CD4-positive, CD25-positive, alpha-beta regulatory T cell (primary cell): ENCODE measurements at regions not wholly inside any gene's neighbourhood (a gene's known extent, or its start where the extent isn't known, plus 50 kb on each side); places are given as distances from the start of the nearest gene placed in this dataset.
"Not testable (repeated sequence)": the region's sequence is repeated elsewhere in the genome, so short reads cannot be mapped to it uniquely, and the experiment has no call there.

Experiments
- ATAC-seq, 2 donors: fragments of 150-1000 bp; cut with Tn5 transposase; one replicate each; pipeline ENCODE4 v1.10.0; 2021; ENCODE audit warnings: low read depth in 2 of 2, moderate number of reproducible peaks in 2 of 2, moderate library complexity in 1 of 2
- DNase-seq, 3 donors: peaks; one replicate each; pipeline versions ENCODE4 v3.0.0 to v3.0.0-alpha.2; 2012 to 2022; ENCODE audit warnings: mixed read lengths in 1 of 3
- H3K27ac ChIP-seq: one replicate; pipeline ENCODE4 v1.7.0; 2013; ENCODE audit warnings: mild to moderate bottlenecking, low read length; ENCODE audit not compliant: insufficient read depth, poor library complexity, severe bottlenecking
- H3K27me3 ChIP-seq: one replicate; pipeline ENCODE4 v1.7.0; 2013; ENCODE audit warnings: low read length; ENCODE audit not compliant: control insufficient read depth, insufficient read depth
- H3K36me3 ChIP-seq: one replicate; pipeline ENCODE4 v1.7.0; 2013; ENCODE audit warnings: mild to moderate bottlenecking, low read length, moderate library complexity; ENCODE audit not compliant: control insufficient read depth, insufficient read depth
- H3K4me1 ChIP-seq: 2 replicates; pipeline ENCODE4 v1.7.0; 2013; ENCODE audit warnings: mild to moderate bottlenecking, low read length; ENCODE audit not compliant: insufficient read depth, control insufficient read depth, poor library complexity, severe bottlenecking
- H3K4me3 ChIP-seq: one replicate; pipeline ENCODE4 v1.7.0; 2013; ENCODE audit warnings: low read depth, mild to moderate bottlenecking, low read length, moderate library complexity
- H3K9me3 ChIP-seq, 2 experiments: 1 replicate in 1 of 2; 2 replicates in 1 of 2; pipeline ENCODE4 v1.7.0; 2013; ENCODE audit warnings: low read length in 2 of 2, mild to moderate bottlenecking in 1 of 2, moderate library complexity in 1 of 2; ENCODE audit not compliant: control insufficient read depth in 2 of 2
- H3K27ac Mint-ChIP-seq, 3 donors: one replicate each; pipeline ENCODE4 v1.8.0; 2020 to 2022; ENCODE audit warnings: mild to moderate bottlenecking in 3 of 3, mixed read lengths in 3 of 3, moderate library complexity in 2 of 3
- H3K27me3 Mint-ChIP-seq: one replicate; pipeline ENCODE4 v1.8.0; 2022; ENCODE audit warnings: mild to moderate bottlenecking, mixed read lengths
- H3K36me3 Mint-ChIP-seq: one replicate; pipeline ENCODE4 v1.8.0; 2020; ENCODE audit warnings: mixed read lengths
- H3K4me1 Mint-ChIP-seq, 4 donors: one replicate each; pipeline ENCODE4 v1.8.0; 2020 to 2022; ENCODE audit warnings: mixed read lengths in 4 of 4, mild to moderate bottlenecking in 1 of 4
- H3K4me3 Mint-ChIP-seq, 4 donors: one replicate each; pipeline ENCODE4 v1.8.0; 2020 to 2022; ENCODE audit warnings: mild to moderate bottlenecking in 4 of 4, mixed read lengths in 4 of 4, moderate library complexity in 3 of 4
- H3K9me3 Mint-ChIP-seq, 7 donors: one replicate each; pipeline ENCODE4 v1.8.0; 2020 to 2022; ENCODE audit warnings: mixed read lengths in 7 of 7, mild to moderate bottlenecking in 3 of 7, moderate library complexity in 2 of 7

DNA sequence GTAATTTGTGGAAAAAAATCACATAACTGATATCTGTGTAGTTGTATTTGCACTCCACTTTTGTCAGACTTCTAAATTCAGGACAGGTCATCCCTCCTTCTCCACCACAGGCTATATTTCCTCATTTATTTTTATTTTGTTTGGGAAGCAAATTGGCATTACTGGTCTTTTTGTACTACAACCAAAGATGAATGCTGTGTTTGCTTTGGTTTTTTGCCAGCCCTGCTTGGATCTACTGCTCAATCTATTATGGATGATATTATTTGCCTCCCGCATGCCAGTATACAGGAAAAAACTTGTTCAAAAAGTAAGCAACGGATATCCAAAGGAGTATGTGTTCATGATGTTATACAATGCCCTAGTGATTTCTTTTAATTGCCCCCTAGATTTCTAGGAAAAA, 948.8 kb downstream of the TRHDE start:
- no peaks in the 10 kb centered on the region for H3K36me3 Mint-ChIP-seq
- H3K27ac Mint-ChIP-seq: no peak overlapping the region
- Histone ChIP-seq H3K4me1 (no peaks in the 10 kb centered on the region), H3K27me3 (no peaks in the 10 kb centered on the region), H3K4me3 (no peak overlapping the region), H3K36me3 (no peaks in the 10 kb centered on the region), H3K9me3 (peaks cover 4% of the 10 kb centered on the region in 2 experiments), H3K27ac (no peak overlapping the region)
- ATAC-seq (no peak), DNase-seq (no peak)
- no peaks in the 10 kb centered on the region for H3K4me1 Mint-ChIP-seq
- H3K4me3 Mint-ChIP-seq: no peak overlapping the region
- peaks cover 0 to 12% (median 4%) of the 10 kb centered on the region in 7 donors for H3K9me3 Mint-ChIP-seq
- H3K27me3 Mint-ChIP-seq: no peaks in the 10 kb centered on the region

DNA sequence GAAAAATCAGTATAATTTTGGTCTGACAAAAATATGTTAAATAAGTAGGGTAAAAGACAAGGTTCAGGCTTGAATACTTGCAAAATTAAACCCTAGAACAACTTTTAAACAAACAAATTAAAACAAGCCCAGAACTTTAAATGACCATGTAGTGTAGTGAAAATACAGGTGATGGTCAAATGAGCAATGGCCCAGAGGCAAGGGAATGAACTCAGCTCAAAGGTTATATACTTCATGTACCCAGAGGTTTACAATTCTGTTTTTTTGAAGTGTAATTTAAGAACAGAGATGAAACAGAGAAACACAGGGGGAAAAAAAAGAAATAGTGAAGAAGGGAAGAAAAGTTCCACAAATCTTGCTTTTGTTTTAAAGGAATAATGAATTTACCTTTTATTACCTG, 949.2 kb downstream of the TRHDE start:
- H3K36me3 ChIP-seq: no peaks in the 10 kb centered on the region
- no peaks in the 10 kb centered on the region for H3K27me3 Mint-ChIP-seq
- H3K27me3 ChIP-seq: no peaks in the 10 kb centered on the region
- H3K4me1 Mint-ChIP-seq: no peaks in the 10 kb centered on the region
- peaks cover 4% of the 10 kb centered on the region in 2 experiments for H3K9me3 ChIP-seq
- no peaks in the 10 kb centered on the region for H3K36me3 Mint-ChIP-seq
- H3K27ac ChIP-seq: no peak overlapping the region
- DNase-seq (no peak), ATAC-seq (no peak)
- H3K27ac Mint-ChIP-seq: no peak overlapping the region
- H3K4me1 ChIP-seq: no peaks in the 10 kb centered on the region
- no peak overlapping the region for H3K4me3 ChIP-seq
- H3K4me3 Mint-ChIP-seq: no peak overlapping the region
- H3K9me3 Mint-ChIP-seq: peaks cover 0 to 9% (median 4%) of the 10 kb centered on the region in 7 donors

DNA sequence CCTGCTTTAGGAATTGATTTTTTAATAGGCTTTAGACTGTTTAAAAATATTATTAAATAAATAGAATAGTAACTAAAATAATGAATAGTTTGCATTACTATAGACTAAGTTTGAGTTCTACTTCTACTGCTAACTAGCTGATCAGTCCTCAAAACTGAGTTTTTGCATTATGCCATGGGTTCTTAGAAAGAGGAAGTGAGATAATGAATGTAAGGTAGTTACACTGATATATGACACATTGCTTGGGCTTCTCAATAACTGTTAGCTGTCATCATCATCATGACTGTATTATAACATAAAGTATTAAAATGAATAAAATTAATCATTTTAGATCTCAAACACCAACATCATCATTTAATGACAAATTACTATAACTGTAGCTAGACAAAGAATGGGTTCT, 949.7 kb downstream of the TRHDE start:
- H3K36me3 Mint-ChIP-seq: no peaks in the 10 kb centered on the region
- no peaks in the 10 kb centered on the region for H3K4me1 Mint-ChIP-seq

DNA sequence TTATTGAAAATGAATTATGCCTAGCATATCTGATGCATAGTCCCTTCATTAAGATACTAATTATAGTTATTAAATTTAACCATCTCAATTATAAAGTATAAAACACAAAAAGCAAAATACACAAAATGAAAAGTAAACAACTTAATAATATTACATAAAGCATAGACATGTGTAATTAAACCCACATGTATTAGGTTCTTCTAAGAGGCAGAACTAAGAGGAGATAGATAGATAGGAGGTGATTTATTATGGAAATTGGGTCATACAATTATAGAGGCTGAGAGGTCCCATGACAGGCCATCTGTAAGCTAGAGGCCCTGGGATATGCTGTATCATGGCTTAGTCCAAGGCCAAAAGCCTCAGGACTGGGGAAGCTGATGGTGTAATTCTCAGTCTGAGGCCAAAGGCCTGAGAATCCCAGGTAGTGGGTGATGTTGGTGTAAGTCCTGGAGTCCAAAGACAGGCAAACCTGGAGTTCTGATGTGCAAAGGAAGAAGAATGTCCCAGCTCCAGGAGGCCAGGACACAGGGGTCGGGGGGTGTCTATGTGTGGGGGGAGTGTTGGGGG, 953.3 kb downstream of the TRHDE start:
- Mint-ChIP-seq H3K9me3 (peaks cover 0 to 6% (median 2%) of the 10 kb centered on the region in 7 donors), H3K4me1 (no peaks in the 10 kb centered on the region), H3K36me3 (no peaks in the 10 kb centered on the region), H3K27me3 (no peaks in the 10 kb centered on the region), H3K27ac (no peak overlapping the region), H3K4me3 (no peak overlapping the region)
- Histone ChIP-seq H3K9me3 (no peaks in the 10 kb centered on the region), H3K27me3 (no peaks in the 10 kb centered on the region), H3K36me3 (no peaks in the 10 kb centered on the region), H3K4me1 (no peaks in the 10 kb centered on the region), H3K27ac (no peak overlapping the region), H3K4me3 (no peak overlapping the region)
- ATAC-seq (no peak), DNase-seq (no peak)

More for the DNA sequence above, 949.7 kb downstream of the TRHDE start:
- DNase-seq (no peak), ATAC-seq (no peak)
- no peak overlapping the region for H3K27ac ChIP-seq
- no peak overlapping the region for H3K4me3 ChIP-seq
- H3K27ac Mint-ChIP-seq: no peak overlapping the region
- no peak overlapping the region for H3K4me3 Mint-ChIP-seq
- H3K36me3 ChIP-seq: no peaks in the 10 kb centered on the region
- no peaks in the 10 kb centered on the region for H3K27me3 ChIP-seq
- H3K27me3 Mint-ChIP-seq: no peaks in the 10 kb centered on the region
- H3K4me1 ChIP-seq: no peaks in the 10 kb centered on the region
- peaks cover 0 to 9% (median 4%) of the 10 kb centered on the region in 7 donors for H3K9me3 Mint-ChIP-seq
- peaks cover 4% of the 10 kb centered on the region in 2 experiments for H3K9me3 ChIP-seq

DNA sequence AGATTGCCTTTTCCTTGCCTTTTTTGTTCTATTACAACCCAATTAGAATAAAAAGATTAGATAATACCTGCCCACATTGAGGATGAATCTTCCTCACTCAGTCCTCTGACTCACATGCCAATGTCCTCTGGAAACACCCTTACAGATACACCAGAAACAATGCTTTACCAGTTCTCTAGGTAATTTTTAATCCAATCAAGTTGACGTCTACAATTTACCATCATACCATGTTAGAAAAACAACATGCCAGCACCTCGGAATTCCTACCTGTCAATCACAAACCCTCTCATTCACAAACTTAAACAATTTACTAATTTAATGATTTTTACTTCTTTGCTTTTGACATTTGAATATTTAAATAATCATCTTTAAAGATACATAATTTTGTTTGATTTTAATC, 953.8 kb downstream of the TRHDE start:
- H3K4me3 ChIP-seq: no peak overlapping the region
- no peaks in the 10 kb centered on the region for H3K27me3 Mint-ChIP-seq
- H3K27me3 ChIP-seq: no peaks in the 10 kb centered on the region
- no peaks in the 10 kb centered on the region for H3K36me3 Mint-ChIP-seq
- no peak overlapping the region for H3K4me3 Mint-ChIP-seq
- peaks cover 0 to 6% (median 2%) of the 10 kb centered on the region in 7 donors for H3K9me3 Mint-ChIP-seq
- H3K9me3 ChIP-seq: no peaks in the 10 kb centered on the region
- no peaks in the 10 kb centered on the region for H3K4me1 ChIP-seq
- H3K27ac ChIP-seq: no peak overlapping the region
- no peak for ATAC-seq
- no peaks in the 10 kb centered on the region for H3K4me1 Mint-ChIP-seq
- no peak overlapping the region for H3K27ac Mint-ChIP-seq
- H3K36me3 ChIP-seq: no peaks in the 10 kb centered on the region
- no peak for DNase-seq

DNA sequence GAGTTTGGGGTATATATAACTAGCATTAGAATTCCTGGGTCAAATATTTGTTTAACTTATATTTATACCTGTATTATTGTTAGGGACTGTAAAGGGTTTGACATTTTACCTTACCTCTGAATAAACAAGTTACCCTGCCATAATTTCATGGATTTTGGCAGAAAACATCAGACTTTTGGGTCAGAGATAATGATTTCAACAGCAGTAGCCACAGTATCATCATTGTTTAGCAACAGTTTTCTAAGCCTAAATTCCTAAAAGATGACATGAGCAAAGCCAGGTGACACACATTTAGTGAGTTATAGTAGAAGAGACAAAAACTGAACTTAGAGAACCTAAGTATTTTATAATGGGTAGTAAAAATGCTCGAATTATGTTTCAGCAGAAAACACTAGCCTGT, 954.4 kb downstream of the TRHDE start:
- DNase-seq (no peak), ATAC-seq (no peak)
- Histone ChIP-seq H3K4me3 (no peak overlapping the region), H3K4me1 (no peaks in the 10 kb centered on the region), H3K9me3 (no peaks in the 10 kb centered on the region), H3K27ac (no peak overlapping the region), H3K36me3 (no peaks in the 10 kb centered on the region), H3K27me3 (no peaks in the 10 kb centered on the region)
- no peak overlapping the region for H3K4me3 Mint-ChIP-seq
- H3K27ac Mint-ChIP-seq: no peak overlapping the region
- no peaks in the 10 kb centered on the region for H3K4me1 Mint-ChIP-seq
- peaks cover 0 to 6% (median 2%) of the 10 kb centered on the region in 7 donors for H3K9me3 Mint-ChIP-seq
- no peaks in the 10 kb centered on the region for H3K36me3 Mint-ChIP-seq
- H3K27me3 Mint-ChIP-seq: no peaks in the 10 kb centered on the region

DNA sequence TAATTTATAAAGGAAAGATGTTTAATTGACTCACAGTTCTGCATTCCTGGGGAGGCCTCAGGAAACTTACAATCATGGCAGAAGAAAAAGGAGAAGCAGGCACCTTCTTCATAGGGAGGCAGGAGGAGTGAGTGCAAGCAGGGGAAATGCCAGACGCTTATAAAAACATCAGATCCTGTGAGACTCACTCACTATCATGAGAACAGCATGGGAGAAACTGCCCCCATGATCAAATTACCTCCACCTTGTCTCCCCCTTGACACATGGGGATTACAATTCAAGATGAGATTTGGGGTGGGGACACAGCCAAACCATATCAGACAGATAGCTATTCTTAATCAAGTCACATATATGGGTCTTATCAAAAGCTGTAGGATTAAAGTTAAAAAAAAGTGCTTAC, 956.7 kb downstream of the TRHDE start:
- not testable (repeated sequence) for H3K4me1 Mint-ChIP-seq, H3K36me3 ChIP-seq, H3K27me3 Mint-ChIP-seq, H3K9me3 ChIP-seq, H3K27me3 ChIP-seq, H3K4me1 ChIP-seq, H3K4me3 ChIP-seq, H3K36me3 Mint-ChIP-seq, ATAC-seq, H3K27ac ChIP-seq, H3K4me3 Mint-ChIP-seq, H3K27ac Mint-ChIP-seq, DNase-seq, H3K9me3 Mint-ChIP-seq

DNA sequence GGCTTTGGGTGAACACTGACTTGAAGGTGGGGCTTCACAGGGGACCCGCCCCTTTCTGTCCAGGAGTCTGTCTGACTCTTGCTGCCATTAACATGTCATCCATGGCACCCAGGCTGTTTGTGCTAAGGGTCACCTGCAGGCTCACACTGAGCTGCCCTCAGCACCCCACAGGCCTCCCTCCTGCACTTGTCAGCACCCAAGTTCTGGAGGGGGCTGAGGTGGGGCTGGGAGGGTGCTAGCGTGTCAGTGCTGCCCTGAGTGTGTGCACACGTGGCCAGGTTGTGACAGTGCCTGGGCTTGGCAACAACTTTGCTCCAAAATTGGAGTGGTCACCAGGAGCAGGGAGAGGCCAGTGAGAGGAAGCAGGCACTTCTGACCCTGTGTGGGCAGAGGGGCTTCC, 963.2 kb downstream of the TRHDE start:
- ATAC-seq: no peak
- Mint-ChIP-seq H3K4me3 (no peak overlapping the region), H3K4me1 (no peaks in the 10 kb centered on the region), H3K27me3 (no peaks in the 10 kb centered on the region), H3K9me3 (peaks cover 1 to 25% (median 8%) of the 10 kb centered on the region in 7 donors), H3K36me3 (no peaks in the 10 kb centered on the region), H3K27ac (no peak overlapping the region)
- no peaks in the 10 kb centered on the region for H3K36me3 ChIP-seq
- no peak for DNase-seq
- no peak overlapping the region for H3K27ac ChIP-seq
- no peaks in the 10 kb centered on the region for H3K27me3 ChIP-seq
- H3K4me3 ChIP-seq: no peak overlapping the region
- H3K9me3 ChIP-seq: peaks cover 2 to 5% of the 10 kb centered on the region in 2 experiments
- no peaks in the 10 kb centered on the region for H3K4me1 ChIP-seq
